ENCODE measurements at regions not wholly inside any gene's neighbourhood (a gene's known extent, or its start where the extent isn't known, plus 50 kb on each side); places are given as distances from the start of the nearest gene placed in this dataset.
"Not testable (repeated sequence)": the region's sequence is repeated elsewhere in the genome, so short reads cannot be mapped to it uniquely, and the experiment has no call there.

DNA sequence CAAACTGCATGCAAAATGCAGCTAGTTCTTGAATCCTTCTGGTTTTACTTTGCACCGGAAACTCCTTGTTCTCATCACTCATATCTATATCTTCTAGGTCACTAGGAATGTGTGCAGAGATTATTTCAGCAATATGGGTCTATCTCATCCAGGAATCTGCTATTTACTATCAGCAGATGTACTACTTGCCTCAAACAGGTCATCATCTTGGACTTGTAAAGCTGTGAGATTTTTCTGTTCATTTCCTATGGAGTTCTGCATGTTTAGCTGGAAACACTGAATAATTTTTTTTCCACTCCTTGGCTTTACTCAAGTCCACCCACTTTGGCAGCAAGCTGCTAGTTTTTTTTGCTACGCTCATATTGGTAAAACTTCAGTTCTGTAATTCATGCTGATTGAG, 334.8 kb downstream of the RPIA start:
- not testable (repeated sequence) for TF ChIP-seq EZH2 (IDR thresholded peaks at IDR 0.05; ENCODE audit: borderline replicate concordance, low read depth, low read length, poor library complexity, severe bottlenecking)
- TF ChIP-seq, protein P1, sequence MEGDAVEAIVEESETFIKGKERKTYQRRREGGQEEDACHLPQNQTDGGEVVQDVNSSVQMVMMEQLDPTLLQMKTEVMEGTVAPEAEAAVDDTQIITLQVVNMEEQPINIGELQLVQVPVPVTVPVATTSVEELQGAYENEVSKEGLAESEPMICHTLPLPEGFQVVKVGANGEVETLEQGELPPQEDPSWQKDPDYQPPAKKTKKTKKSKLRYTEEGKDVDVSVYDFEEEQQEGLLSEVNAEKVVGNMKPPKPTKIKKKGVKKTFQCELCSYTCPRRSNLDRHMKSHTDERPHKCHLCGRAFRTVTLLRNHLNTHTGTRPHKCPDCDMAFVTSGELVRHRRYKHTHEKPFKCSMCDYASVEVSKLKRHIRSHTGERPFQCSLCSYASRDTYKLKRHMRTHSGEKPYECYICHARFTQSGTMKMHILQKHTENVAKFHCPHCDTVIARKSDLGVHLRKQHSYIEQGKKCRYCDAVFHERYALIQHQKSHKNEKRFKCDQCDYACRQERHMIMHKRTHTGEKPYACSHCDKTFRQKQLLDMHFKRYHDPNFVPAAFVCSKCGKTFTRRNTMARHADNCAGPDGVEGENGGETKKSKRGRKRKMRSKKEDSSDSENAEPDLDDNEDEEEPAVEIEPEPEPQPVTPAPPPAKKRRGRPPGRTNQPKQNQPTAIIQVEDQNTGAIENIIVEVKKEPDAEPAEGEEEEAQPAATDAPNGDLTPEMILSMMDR (conservative IDR thresholded peaks at IDR 0.05; ENCODE audit: low read depth, low read length) = not testable (repeated sequence)

Measured in A673 (cell line).